ENCODE measurements at regions not wholly inside any gene's neighbourhood (a gene's known extent, or its start where the extent isn't known, plus 50 kb on each side); places are given as distances from the start of the nearest gene placed in this dataset. TPM values are rescaled to one million over a fixed set of nuclear protein-coding genes. Genes with fewer than 3 reads are reported as not detected.

Small RNA genes in the stretch of these regions (small RNA-seq; reads per million reads assigned to genes)
- gene MIR4436B2 (ENCODE audit: insufficient read length, low read depth): not detected

All from CD14-positive monocyte (primary cell).